ENCODE measurements at regions not wholly inside any gene's neighbourhood (a gene's known extent, or its start where the extent isn't known, plus 50 kb on each side); places are given as distances from the start of the nearest gene placed in this dataset.

DNA sequence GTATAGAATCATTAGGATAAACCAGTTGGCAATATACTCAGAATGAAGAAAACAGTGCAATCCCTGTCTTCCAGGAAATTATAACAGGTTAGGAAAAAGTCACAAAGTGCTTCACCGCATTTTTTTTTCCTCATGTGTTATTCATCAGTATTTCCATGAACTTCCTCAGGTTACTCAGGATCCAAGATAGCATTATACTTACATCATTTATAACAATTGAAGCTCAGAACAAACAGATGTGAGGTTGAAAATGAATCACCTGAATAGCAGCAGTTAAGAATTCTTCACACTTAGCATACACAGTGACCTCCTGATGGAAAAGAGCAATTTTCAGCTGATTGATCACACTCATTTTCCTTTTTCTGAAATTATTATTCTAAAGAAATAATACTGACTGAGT is 1040.7 kb upstream of the B3GALT2 start:
- no peak for DNase-seq (ENCODE audit: low read depth in 2 of 3, low spot score in 2 of 3)

DNA sequence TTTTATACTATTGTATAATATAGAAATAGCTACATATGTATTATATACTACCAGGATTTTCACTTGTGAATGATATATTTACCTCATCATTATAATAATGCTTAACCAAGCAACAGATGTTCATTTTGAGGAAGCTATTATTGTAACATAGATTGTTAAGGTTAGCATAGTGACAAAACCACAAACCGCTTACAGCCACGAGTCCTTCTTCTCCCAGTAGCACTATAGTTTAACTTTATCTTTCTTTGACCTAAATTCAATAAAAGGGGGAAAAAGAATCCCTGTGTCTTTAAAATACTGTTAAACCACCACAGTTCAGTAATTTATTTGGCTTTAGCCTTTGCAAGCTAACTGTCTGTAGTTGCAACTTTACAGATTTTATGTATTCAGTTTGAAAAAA is 1039.4 kb upstream of the B3GALT2 start:
- DNase-seq (ENCODE audit: low read depth in 2 of 3, low spot score in 2 of 3) = no peak

DNA sequence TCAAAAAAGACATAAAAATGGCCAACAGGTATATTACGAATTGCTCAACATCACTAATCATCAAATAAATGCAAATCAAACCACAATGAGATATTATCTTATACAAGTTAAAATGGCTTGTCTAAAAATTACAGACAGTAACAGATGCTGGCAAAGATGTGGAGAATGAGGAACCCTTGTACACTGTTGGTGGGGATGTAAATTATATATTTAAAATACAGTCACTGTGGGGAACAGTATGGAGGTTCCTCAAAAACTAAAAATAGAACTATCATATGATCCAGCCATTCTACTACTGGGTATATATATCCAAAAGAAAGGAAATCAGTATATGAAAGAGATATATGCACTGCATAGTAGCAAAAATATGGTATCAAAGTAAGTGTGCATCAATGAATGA is 1037.2 kb upstream of the B3GALT2 start:
- DNase-seq (ENCODE audit: low read depth in 2 of 3, low spot score in 2 of 3) = no peak

DNA sequence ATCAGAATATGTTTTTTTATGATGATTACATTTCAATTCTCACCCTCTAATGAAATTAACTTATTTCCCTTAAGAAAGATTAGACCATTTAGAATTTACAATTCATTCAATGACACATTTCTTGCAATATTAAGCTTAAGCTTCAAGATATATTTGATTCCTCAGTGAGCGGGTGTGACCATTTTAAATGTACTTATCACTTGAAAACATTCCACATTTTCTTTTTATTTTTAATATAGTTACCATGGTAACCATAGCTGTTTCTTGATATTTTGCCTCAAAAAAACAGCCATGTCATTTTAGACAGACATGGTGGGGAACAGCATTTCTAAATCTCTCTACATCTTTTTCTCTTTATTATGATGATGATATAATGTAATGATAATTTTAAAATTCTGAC is 1029.0 kb upstream of the B3GALT2 start:
- DNase-seq (ENCODE audit: low read depth in 2 of 3, low spot score in 2 of 3) = no peak

DNA sequence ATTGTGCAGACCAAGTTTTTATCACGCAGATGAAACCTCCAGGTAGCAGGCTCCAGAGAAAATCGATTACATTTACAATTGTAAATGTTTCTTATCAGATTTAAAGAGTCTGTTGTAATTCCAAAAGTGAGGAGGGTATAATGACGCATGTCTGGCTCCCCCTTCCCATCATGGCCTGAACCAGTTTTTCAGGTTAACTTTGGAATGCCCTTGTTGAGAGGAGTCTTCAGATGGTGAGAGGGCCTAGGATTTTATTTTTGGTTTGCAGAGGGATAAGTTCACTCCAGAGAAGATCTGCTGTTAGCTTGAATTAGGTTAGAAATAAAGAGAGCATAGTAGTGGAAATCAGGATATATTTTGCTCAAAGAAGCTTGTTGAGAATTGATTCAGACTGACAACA is 1028.3 kb upstream of the B3GALT2 start:
- DNase-seq (ENCODE audit: low read depth in 2 of 3, low spot score in 2 of 3) = no peak

DNA sequence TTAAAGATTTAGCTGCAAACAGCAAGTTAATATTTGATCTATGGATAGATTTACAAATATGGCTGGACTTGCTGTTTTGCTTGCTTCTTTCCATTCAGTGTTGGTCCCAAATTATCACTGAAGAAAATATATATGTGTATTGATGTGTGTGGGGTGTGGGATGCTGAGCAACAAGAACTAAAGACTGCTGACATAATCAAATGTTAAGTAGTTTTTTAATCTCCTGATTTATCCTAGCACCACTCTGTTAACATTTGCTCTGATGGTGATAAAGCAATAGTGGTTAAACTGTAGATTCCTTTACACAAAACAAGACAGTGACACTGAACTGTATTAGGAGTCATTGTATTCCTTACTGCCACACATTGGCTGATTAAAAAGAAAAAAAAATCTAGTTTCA is 1023.5 kb upstream of the B3GALT2 start:
- DNase-seq (ENCODE audit: low read depth in 2 of 3, low spot score in 2 of 3) = no peak

DNA sequence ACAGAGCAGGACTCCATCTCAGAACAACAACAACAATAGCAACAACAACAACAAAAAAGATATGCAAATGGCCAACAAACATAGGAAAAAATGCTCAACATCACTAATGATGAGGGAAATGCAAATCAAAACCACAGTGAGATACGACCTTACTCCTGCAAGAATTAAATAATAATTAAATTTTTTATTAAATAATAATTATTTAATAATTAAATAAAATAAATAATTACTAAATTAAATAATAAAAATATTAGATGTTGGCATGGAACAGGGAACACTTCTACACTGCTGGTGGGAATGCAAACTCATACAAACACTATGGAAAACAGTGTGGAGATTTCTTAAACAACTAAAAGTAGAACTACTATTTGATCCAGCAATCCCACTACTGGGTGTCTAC is 1022.3 kb upstream of the B3GALT2 start:
- no peak for DNase-seq (ENCODE audit: low read depth in 2 of 3, low spot score in 2 of 3)

DNA sequence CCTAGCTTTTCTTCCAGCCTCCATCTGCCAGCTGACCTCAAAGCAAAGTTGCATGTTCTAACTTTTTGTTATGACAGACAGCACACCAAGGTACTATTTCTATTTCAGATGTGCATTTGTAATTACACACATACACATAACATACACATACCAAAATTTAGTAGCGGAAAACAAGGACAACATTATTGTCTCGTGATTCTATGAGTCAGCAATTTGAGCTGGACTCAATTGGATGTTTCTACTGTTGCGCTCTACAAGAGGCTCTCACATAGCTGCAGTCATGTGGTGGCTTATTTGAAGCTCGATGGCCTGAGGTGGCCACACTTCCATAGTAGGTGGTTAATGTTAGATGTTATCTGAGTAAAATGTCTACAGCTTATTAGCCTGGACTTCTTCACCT is 1010.1 kb upstream of the B3GALT2 start:
- DNase-seq (ENCODE audit: low read depth in 2 of 3, low spot score in 2 of 3) = no peak

DNA sequence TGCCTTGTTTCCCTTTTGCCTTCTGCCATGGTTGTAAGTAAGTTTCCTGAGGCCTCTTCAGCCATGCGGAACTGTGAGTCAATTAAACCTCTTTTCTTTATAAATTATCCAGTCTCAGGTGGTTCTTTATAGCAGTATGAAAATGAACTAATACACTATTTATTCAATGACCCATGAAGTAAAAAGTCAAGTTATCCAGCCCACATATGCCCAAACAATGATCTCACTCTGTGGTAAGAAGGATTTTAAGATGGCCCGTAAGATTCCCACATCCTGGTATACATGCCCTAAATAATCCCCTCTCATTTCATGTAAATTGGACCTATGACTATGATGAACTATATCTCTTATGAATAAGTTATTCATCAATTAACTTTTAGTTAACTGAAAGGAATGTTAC is 1008.3 kb upstream of the B3GALT2 start:
- no peak for DNase-seq (ENCODE audit: low read depth in 2 of 3, low spot score in 2 of 3)

DNA sequence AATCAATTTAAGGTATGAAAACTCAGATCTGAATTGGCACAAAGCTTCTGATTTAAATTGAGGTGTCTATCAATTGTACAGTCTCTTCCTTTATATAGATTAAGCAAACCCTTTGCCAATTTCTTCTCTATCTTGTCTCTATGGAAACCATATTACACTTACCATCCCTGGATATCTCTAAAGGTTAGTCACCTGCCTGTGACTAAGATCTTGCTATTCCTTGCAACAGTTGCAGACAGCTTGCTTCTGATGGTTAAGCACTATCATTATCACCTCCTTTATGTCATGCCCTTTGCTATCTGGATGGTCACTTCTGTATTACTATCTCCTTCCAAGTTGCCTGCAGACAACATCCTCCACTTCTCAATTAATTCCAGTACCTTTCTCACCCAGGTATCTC is 998.6 kb upstream of the B3GALT2 start:
- DNase-seq (ENCODE audit: low read depth in 2 of 3, low spot score in 2 of 3) = no peak

DNA sequence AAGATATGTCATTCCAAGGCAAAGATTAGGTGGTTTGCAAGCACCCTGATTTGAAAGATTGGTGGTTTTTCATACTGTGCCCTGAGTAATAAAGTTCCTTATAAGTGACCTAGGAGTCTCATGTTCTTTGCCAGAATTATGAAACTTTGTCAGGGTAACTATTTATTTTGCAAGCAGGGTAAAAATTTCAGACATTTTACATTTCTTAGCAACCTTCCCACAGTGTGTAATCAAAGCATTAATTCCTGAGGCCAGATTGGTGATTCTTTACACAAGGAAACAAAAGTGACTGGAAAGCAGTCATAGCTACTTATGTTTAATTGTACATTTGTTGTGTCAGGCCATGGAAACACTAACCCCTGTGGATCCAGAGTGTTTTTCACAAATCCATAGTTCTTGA is 998.0 kb upstream of the B3GALT2 start:
- no peak for DNase-seq (ENCODE audit: low read depth in 2 of 3, low spot score in 2 of 3)

DNA sequence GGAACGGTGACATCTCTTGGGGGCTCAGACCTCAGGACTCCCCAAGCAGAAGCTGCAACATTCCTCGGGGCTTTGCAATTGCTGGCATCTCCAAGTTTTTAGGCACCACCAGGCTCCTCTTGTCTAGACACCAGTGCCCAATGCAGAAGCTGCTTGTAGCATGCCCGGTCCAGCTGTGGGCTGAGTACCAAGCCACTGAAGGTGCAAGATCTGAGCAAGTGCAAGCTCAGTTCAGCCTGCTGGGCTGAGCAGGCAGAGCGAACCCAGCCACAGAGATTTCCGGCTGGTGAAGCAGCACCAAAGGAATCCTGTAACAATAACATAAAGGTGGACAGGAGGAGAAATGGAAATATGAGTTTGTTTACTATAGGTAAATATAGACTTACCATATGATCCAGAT is 995.4 kb upstream of the B3GALT2 start:
- DNase-seq (ENCODE audit: low read depth in 2 of 3, low spot score in 2 of 3) = no peak

DNA sequence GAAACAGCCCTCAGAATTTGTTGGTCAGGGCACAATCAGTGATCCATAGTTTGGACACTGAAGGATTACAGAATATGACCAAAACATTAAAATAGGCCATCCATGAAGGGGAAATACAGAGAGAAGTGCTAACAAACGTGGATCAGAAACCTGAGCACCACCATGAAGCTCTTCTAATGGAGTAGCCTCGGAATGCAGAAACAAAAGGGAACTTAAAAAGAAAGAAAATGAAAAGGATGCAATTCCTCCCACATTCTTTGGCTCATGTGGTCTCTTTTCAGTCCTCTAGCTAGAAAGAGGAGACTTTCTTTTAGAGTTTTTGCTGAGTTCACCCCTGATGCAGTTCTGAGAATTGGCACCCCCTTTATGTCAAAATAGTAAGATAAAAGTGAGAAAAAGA is 989.8 kb upstream of the B3GALT2 start:
- DNase-seq (ENCODE audit: low read depth in 2 of 3, low spot score in 2 of 3) = no peak

DNA sequence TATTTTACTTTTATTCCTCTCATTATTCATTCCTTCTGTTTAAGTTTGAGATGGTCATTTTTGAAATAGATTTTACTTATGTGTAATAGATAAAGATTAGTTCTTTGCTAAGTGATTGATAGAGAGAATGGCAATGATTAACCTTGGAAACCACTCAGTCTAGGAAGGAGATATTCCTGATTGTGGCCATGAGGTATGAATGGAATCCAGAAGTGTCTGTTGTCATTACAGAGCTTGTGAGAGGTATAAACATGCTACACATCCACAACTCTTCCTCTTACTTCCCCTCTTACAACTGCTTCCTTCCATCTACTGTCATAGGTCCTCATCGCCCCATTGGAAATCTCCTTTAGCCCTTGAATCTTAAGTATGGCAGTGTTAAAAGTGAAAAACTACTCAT is 988.8 kb upstream of the B3GALT2 start:
- no peak for DNase-seq (ENCODE audit: low read depth in 2 of 3, low spot score in 2 of 3)

DNA sequence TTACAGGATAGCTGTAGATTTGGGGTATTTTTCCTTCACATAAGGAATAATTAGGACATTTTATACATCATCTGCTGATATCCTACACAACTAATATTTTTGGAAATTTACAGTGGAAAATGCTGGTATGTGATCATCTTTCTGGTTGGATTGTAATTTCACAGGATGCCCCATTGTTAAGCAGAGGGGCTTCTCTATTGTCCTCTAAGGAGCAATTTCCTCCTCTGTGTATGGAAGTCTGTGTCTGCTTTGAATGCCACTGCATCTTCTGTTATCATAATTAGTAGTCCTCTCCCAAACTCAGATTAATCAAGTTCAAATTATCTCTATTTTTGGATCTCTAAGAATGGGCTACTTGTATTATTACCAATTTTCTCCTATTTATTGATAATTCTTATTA is 988.1 kb upstream of the B3GALT2 start:
- DNase-seq (ENCODE audit: low read depth in 2 of 3, low spot score in 2 of 3) = no peak

DNA sequence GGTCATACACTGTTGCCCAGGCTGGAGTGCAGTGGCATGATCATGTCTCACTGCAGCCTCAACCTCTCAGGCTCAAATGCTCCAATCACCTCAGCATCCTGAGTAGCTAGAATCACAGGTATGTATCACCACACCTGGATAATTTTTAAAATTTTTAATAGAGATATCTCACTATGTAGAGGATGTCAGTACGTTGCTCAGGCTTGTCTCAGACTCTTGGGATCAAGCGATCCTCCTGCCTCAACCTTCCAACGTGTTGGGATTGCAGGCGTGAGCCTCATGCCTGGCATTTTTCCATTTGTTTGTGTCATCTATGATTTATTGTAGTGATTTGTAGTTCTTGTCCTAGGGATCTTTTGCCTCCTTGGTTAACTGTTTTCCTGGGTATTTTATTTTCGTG is 985.2 kb upstream of the B3GALT2 start:
- no peak for DNase-seq (ENCODE audit: low read depth in 2 of 3, low spot score in 2 of 3)

DNA sequence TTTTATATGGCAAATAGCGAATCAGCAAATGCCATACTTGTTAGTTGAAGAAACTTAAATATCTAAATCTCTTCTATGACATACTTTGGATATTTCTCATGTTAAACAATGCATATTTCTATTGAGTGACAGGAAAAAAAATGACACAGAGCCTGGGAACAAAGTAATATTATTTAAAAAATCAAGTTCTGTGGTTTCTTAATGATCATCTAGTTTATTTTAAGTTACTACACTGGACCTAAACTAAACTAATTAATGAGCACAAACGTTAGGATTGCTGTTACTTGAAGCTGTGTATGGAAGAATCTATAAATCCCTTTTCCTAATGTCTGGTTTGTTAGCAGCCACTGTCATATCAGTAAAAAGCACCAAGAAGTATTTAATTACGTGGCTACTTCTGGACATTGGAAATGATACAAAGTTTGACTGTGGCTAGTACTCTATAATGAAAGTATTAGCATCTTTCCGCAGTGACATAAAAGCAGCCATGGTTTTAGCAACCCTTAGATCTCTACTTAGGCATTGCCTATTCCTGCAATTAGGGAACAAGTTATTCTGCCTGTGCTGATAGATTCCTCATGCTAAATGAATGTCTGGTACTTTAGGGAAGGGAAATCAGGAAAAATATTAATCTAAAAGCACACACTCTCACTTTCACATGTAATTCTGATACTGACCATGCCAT is 981.7 kb upstream of the B3GALT2 start:
- DNase-seq (ENCODE audit: low read depth in 2 of 3, low spot score in 2 of 3) = no peak

DNA sequence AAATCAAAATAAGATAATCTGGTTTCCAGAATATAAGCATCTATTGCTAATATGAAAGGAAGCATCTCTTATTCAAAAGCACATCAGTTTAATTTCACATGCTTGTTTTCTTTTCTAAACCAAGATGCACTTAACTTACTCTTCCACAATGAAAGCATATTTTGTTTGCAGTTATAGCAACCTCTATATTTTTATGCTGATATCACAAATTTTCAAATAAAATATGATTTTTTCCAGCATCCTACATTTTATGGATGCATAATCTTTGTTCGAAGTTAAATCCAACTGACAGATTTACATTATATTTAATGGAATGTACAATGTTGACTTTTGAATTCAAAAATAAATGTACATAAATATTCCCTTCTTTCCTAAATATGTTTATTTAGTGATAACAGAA is 978.3 kb upstream of the B3GALT2 start:
- no peak for DNase-seq (ENCODE audit: low read depth in 2 of 3, low spot score in 2 of 3)

DNA sequence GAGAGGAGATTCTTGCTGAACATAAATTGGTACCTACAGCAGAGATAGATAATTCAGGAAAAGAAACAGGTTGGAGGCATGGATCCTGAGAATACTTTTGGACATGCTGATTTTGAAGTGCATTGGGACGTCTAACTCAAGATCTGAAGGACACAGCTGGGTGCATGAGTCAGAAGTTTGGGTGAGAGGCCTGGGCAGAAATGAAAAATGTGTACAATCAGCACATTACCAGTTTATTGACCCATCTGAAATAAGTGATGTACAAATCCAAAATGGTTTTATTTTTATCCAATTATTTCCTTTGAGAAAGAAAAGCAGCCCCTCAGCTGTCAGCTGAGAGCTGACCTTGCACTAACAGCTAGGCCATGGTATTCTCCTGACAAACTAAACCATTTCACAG is 975.2 kb upstream of the B3GALT2 start:
- no peak for DNase-seq (ENCODE audit: low read depth in 2 of 3, low spot score in 2 of 3)

DNA sequence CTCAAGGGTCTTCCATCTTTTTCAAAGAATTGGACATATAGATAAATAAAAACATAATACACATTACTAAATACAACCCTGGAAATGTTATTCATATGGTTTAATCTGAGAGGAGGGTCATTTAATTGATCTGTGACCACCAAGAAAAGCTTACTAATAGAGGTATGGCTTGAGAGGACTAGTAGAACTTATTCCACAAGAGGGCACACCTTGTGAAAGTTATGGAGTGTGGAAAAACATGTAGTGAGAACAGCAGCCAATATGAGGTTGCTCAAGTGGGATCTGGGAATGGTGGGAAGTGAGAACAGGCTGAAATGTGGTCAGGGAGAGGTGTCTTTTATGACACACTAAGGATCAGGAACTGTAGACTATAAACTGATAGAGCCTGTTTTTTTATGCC is 973.5 kb upstream of the B3GALT2 start:
- DNase-seq (ENCODE audit: low read depth in 2 of 3, low spot score in 2 of 3) = no peak

DNA sequence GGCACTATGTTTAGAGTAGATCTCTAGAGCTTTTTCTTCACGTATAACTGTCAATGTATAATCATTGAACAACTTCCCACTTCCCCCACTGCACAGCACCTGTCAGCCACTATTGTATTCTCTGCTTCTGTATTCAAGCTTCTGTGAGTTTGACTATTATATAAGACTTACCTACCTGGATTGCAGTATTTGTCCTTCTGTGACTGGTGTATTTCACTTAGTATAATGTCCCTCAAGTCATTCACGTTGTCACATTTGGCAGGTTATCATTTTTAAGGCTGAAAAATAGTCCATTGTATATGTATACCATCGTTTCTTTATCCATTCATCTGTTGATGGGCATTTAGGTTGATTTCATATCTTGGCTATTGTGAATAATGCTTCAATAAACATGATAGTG is 969.5 kb upstream of the B3GALT2 start:
- no peak for DNase-seq (ENCODE audit: low read depth in 2 of 3, low spot score in 2 of 3)

DNA sequence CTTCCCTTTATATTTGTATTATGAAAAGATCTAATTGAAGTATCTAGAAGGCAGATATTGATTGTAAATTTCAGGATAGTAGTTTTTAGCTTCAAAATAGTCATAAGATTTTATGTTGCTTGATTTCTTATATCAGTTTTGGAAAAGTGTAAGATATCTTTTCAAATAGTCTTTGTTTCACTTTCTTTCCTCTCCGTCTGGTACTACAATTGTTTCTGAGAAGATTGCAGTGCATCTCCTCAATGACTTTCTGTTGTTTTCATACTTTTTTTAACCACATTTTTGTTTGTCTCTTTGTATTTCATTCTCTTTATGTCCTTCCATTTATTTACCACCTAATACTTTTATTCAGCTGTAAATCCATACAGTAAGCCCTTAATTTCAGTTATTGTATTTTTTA is 964.6 kb upstream of the B3GALT2 start:
- DNase-seq (ENCODE audit: low read depth in 2 of 3, low spot score in 2 of 3) = no peak

DNA sequence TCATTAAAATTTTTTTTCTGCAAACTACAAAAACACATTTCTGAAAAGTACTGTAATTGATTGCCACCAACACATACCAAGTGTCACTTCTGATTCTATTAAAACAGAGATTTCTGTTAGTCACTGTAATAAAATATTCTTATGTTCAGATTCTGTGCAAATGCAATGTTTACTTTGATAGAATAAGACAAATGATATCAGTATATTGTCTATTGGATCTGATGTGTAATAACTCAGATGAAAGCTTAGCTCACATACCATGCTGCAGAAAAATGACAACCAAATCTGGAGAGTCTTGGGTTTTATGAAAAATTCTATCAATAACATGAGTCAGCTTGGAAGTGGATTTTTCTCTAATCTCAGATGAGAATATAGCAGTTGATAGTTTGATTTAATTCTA is 963.8 kb upstream of the B3GALT2 start:
- DNase-seq (ENCODE audit: low read depth in 2 of 3, low spot score in 2 of 3) = no peak

DNA sequence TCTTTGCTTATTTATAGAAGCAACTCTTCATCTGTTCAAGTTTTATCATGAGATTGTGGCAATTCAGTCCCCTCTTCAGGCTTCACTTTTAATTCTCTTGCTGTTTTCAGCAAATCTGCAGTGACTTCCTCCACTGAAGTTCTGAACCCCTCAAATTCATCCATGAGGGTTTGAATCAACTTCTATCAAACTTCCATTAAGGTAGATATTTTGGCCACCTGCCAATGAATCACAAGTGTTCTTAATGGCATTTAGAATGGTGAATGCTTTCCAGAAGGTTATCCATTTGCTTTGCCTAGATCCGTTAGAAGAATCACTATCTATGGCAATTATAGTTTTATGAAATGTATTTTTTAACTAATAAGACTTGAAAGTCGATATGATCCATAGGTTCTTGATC is 946.7 kb upstream of the B3GALT2 start:
- DNase-seq (ENCODE audit: low read depth in 2 of 3, low spot score in 2 of 3) = no peak

Measured in activated CD8-positive, alpha-beta memory T cell treated with anti-CD3 and anti-CD28 coated beads for 48 hours (primary cell).